GM21367 (cell line): ENCODE measurements at regions not wholly inside any gene's neighbourhood (a gene's known extent, or its start where the extent isn't known, plus 50 kb on each side); places are given as distances from the start of the nearest gene placed in this dataset.
"Not testable (repeated sequence)": the region's sequence is repeated elsewhere in the genome, so short reads cannot be mapped to it uniquely, and the experiment has no call there.

ENCODE experiments used
- ATAC-seq: cut with Tn5 transposase; IDR thresholded peaks from one replicate; pipeline ENCODE4 v1.9.1; 2021; ENCODE audit not compliant: unreplicated experiment

DNA sequence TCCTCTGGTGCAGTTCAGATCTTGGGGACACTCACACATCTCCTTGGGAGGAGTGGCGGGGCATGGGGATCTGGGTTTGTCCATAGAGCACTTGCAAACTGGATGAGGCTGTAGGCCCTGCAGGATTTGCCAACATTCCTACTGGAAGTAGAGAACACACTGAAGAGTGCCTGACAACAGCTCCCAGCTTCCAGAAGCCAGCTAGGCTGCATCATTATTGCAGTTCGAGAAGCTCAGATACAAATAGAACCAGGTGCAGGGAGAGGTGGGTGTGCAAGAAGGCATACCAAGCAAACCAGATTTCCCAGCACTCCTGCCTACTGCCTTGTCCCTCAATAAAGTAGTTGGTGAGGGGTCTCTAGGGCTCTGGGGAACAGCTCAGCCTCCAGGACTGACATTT, 52.5 kb downstream of the RHOB start:
- no peak for ATAC-seq

DNA sequence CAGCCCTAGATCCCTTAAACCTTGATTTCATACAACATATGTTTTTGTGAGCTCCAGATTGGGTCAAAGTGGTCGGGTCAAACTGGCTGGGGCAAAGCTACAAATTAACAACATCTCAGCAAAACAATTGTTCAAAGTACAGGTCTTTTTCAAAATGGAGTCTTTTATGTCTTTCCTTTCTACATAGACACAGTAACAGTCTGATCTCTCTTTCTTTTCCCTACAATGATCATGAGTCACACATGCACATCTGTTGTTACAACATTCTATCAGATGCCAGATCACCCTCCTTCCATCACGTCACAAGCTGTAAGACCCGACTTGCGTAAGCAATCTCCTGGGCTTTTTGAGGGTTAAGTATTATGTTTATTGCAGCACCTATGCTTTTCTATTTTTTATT, 55.1 kb downstream of the RHOB start:
- no peak for ATAC-seq

DNA sequence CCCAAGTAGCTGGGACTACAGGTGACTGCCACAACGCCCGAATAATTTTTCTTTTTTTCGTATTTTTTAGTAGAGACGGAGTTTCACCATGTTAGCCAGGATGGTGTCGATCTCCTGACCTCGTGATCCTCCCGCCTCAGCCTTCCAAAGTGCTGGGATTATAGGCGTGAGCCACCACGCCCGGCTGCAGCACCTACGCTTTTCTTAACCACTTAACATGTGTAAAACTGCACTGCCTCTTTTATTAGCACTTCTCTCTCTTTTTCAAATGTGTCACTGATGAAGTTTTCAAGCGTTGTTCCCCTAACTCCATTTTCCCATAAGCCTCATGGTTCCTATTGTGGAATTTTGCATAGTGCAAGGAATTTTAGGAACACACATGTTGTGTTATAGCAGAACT, 55.6 kb downstream of the RHOB start:
- not testable (repeated sequence) for ATAC-seq

DNA sequence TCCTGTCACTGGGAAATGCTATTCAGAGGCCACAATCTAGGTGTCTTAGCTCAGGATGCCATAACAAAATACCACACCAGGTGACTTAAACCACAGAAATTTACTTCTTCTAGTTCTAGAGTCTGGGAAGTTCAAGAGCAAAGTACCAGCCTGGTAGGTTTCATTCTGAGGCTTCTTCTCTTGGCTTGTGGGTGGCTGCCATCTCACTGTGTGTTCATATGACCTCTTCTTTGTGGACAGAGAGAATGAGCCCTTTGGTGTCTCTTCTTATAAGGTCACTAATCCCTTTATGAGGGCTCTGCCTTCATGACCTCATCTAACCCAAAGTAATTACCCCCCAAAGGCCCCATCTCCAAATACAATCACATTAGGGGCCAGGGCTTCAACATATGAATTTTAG, 57.3 kb downstream of the RHOB start:
- no peak for ATAC-seq

GRCh38 chr2:20506201-20506685, 59.4 kb downstream of the RHOB start:
- no peak for ATAC-seq

GRCh38 chr2:20507166-20507692, 60.4 kb downstream of the RHOB start:
- peak; percentile 94 for ATAC-seq

DNA sequence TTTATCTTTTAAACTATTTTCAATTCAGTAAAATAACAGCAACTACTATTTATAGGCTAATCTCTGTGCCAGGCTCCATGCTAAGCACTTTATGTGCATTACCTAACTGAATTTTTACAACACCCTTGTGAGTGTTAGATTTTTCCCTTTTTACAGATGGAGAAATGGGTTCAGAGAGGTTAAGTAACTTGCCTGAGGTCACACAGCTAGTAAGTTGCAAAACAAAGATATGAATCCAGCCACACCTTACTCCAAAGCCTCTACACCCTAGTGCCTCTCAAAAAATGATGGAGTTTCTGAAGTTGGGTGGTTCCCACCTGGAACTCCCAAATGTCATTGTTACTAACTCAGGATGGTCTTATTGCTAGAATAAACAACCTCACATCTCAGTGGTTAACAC, 60.8 kb downstream of the RHOB start:
- no peak for ATAC-seq

- ATAC-seq = no peak
Measured at GRCh38 chr2:20509301-20509769, 62.5 kb downstream of the RHOB start.

DNA sequence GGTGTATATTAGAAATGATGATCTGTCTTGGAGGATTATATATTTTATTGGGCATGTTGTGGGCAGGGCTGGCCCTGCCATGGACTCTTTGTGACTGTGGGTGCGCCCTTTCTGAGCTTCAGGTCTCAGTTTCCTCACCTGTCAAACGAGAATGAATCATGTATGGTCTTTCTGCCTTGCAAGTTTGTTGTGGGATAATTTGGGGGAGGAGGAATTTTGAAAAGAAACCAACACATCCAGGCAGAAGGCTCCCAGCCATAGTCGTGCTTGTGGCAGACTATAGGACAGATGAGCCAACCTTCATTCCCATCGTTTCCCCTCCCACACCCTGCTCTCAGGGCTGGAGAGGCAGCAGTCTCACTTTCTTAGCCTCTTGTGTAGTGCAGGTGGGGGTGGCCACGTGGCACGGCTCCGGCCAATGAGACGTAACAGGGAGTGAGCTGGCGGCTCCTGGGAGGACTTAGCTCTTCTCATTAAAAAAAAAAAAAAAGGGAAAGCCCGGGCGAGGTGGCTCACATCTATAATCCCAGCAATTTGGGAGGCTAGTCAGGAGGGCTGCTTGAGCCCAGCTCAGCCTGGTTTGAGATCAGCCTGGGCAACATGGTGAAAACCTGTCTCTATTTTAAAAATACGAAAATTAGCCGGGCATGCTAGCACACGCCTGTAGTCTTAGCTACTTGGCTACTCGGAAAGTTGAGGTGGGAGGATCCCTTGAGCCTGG, 63.1 kb downstream of the RHOB start:
- no peak for ATAC-seq

DNA sequence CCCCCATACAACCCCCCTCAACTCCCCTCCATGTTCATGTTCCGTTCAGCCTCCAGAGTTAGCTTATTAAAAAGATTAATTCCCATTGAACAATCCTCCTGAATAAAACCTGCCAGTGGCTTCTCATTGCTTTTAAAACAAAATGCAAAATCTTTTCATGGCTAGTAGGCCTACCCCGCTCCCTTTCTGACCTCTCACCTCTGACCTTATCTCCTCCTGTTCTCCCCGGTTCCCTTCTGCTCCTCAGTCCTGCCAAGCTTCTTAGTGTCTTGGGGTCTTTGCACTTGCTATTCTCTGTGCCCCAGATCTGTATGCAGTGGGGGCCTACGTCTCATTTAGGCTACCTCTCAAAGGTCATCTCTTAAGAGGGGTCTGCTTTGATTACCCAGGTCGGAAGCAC, 64.3 kb downstream of the RHOB start:
- ATAC-seq = no peak

GRCh38 chr2:20512061-20512605, 65.3 kb downstream of the RHOB start:
- ATAC-seq = no peak

GRCh38 chr2:20513946-20514345, 67.1 kb downstream of the RHOB start:
- ATAC-seq = no peak

DNA sequence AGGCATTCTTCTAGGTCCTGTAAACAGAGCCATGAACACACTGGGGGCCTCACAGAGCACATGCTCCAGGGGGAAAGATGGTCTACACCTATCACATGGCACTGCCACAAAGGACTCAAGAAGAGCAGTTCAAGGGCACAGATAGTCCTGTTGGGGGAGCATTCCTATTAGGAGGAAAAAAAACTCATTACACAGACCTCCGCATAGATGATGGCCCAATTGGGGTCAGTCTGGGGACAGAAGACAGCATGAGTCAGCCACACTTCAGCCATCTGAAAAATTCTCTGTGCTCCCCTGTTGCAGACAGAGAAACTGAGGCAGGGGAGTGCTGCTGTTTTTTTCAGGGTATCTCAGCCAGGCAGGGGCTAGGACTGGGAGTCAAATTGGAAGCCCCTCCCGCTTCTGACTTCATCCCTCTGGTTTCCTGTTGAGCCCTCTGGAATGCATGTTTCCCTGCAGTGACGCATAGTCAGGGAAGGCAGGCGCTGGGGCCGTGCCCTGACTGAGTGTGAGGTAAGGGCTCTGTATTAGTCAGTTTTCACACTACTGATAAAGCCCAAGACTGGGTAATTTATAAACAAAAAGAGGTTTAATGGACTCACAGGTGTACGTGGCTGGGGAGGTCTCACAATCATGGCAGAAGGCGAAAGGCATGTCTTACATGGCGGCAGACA, 67.9 kb downstream of the RHOB start:
- no peak for ATAC-seq

GRCh38 chr2:20515290-20516220, 68.7 kb downstream of the RHOB start:
- ATAC-seq = no peak

- no peak for ATAC-seq
Measured at GRCh38 chr2:20516291-20516645, 69.4 kb downstream of the RHOB start.

GRCh38 chr2:20516646-20517341, 69.9 kb downstream of the RHOB start:
- ATAC-seq = peak; percentile 89

- ATAC-seq = no peak
Measured at GRCh38 chr2:20519309-20519708, 72.4 kb downstream of the RHOB start.

GRCh38 chr2:20520128-20520527, 73.3 kb downstream of the RHOB start:
- no peak for ATAC-seq

DNA sequence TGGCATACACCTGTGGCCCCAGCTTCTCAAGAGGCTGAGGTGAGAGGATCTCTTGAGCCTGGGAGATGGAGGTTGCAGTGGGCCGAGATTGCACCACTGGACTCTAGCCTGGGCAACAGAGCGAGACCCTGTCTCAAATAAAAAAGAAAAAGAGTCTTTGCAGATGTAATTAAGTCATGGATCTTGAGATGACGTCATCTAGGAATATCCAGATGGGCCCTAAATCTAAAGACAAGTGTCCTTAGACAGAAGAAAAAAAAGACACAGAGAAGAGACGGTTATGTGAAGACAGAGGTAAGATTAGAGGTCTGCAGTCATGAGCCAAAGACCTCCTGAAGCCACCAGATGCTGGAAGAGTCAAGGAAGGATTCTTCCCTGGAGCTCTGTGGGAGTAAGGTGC, 74.3 kb downstream of the RHOB start:
- ATAC-seq = no peak

DNA sequence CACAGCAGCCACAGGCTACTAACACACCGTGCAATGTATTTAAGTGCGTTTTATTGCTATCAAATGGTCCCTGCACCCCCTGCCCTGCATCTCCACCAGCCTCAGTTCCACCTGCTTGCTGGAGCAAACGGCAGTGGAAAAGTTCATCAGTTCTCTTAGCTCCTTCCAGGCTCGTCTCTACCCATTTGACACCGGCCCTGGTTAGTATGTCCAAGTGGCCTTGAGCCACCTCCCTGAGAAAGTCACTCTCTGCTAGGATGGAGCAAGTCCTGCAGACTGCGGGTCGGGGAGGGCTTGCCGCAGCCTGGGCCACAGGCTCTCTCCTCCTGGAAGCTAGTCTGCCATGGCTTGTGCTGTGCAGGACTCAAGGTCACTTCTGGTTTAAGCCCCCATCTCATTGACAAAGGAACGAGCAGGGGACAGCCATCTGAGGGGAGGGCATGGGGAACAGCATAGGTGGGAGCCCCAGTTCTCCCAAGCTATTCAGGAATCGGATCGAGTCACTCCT, 74.9 kb downstream of the RHOB start:
- ATAC-seq = no peak
